ENCODE measurements at regions not wholly inside any gene's neighbourhood (a gene's known extent, or its start where the extent isn't known, plus 50 kb on each side); places are given as distances from the start of the nearest gene placed in this dataset.

GRCh38 chr5:40291338-40291737 lies 388.4 kb upstream of the PTGER4 start:
- no peak for ATAC-seq

DNA sequence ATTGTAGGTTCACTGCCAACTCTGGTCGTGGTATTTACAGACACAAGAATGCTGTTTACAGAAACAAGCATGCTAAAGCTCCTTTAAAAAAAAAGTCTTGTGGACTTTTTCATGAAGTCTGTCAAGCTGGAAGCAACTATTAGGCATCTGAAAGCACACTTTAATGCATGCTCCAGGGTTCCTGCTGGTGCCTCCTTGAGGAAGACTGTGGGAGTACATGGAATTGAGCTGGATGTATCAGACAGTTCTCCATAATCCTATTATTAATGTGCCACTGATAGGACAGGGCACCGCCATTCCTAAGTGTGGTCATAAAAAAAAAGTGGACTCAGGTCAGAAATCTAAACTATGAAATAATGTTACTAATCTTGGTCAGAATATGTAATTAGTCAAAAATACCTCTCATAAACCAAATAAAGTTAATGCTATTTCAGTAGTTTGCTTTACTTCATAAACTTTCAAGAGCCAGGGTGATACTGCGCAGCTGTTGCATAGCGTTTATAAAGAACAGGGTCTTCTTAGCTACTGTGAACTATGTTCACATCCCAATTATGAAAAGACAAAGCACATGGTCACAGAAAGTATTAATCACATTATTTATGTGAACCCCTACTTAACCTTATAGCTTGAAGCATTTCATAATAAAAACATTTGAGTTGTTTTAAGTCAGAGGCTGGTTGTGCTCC lies 390.8 kb upstream of the PTGER4 start:
- no peaks in the 10 kb centered on the region for H3K36me3 ChIP-seq (ENCODE audit: low read depth)
- H3K9me3 ChIP-seq = no peaks in the 10 kb centered on the region
- TF ChIP-seq CTCF (IDR thresholded peaks at IDR 0.05) = no peak
- H3K4me1 ChIP-seq (ENCODE audit: low read depth) = no peaks in the 10 kb centered on the region
- DNase-seq = peak in 1 of 3 donors; percentile 9
- no peak for ATAC-seq
- intact Hi-C loops (cut with DNase I, micrococcal nuclease) = no loop called here
- H3K4me3 ChIP-seq = no peak overlapping the region

More at GRCh38 chr5:40291338-40291737, 388.4 kb upstream of the PTGER4 start:
- no peaks in the 10 kb centered on the region for H3K4me1 ChIP-seq (ENCODE audit: low read depth)
- no peaks in the 10 kb centered on the region for H3K36me3 ChIP-seq (ENCODE audit: low read depth)
- DNase-seq = no peak
- no peak for TF ChIP-seq CTCF (IDR thresholded peaks at IDR 0.05)
- intact Hi-C loops (cut with DNase I, micrococcal nuclease) = no loop called here
- no peak overlapping the region for H3K4me3 ChIP-seq
- H3K9me3 ChIP-seq = no peaks in the 10 kb centered on the region

DNA sequence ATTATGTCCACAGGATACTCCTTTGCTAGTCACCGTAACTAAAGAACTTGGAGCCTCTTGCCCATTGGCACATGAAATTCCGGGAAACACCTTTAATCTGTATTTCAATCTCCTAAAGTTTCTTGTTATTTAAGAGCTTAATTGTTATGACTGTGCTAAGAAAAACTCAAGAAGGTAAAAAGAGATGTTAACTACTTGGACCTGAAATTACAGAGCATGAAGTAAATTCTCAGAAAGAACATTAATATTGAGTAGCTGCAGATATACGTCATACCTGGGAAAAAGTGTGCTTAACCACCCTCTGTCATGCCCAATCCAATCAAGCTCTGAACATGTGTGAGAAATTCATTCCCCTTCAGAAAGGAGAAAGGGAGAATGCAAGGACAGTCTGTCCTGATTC lies 394.9 kb upstream of the PTGER4 start:
- no peaks in the 10 kb centered on the region for H3K36me3 ChIP-seq (ENCODE audit: low read depth)
- no peaks in the 10 kb centered on the region for H3K4me1 ChIP-seq (ENCODE audit: low read depth)
- H3K4me3 ChIP-seq = no peak overlapping the region
- intact Hi-C loops (cut with DNase I, micrococcal nuclease) = no loop called here
- DNase-seq = no peak
- TF ChIP-seq CTCF (IDR thresholded peaks at IDR 0.05) = no peak
- no peaks in the 10 kb centered on the region for H3K9me3 ChIP-seq
- no peak for ATAC-seq

DNA sequence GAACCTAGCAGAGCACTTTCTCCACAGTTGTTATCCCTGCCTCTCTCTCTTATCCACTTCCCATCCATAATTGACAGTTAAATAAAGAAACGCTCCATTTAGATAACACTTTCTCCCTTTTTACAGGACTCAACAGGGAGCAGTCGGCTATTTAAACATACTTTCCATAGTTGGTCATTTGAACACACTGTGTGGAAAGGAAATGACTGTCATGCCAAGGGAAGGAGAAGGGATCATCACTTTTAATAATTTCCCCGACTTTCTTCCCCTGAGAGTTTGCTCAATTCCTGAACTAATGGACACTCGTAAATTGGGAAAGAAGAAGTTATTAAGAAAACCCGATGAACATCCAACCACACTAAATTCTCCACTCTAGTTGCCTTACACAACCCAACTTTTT lies 400.8 kb upstream of the PTGER4 start:
- Histone ChIP-seq H3K4me3 (no peak overlapping the region), H3K36me3 (ENCODE audit: low read depth) (no peaks in the 10 kb centered on the region), H3K4me1 (ENCODE audit: low read depth) (no peaks in the 10 kb centered on the region), H3K9me3 (no peaks in the 10 kb centered on the region)
- no peak for DNase-seq
- intact Hi-C loops (cut with DNase I, micrococcal nuclease) = no loop called here
- TF ChIP-seq CTCF (IDR thresholded peaks at IDR 0.05) = no peak
- no peak for ATAC-seq

- ATAC-seq = peak; percentile 28
- intact Hi-C loops (cut with DNase I, micrococcal nuclease) = no loop called here
- H3K4me1 ChIP-seq (ENCODE audit: low read depth) = no peaks in the 10 kb centered on the region
Measured at GRCh38 chr5:40277161-40277906, 402.4 kb upstream of the PTGER4 start.

More at GRCh38 chr5:40277161-40277906, 402.4 kb upstream of the PTGER4 start:
- Histone ChIP-seq H3K4me3 (no peak overlapping the region), H3K9me3 (no peaks in the 10 kb centered on the region), H3K36me3 (ENCODE audit: low read depth) (no peaks in the 10 kb centered on the region)
- TF ChIP-seq CTCF (IDR thresholded peaks at IDR 0.05) = no peak
- no peak for DNase-seq
